Endothelial cell of umbilical vein (primary cell): ENCODE measurements at regions not wholly inside any gene's neighbourhood (a gene's known extent, or its start where the extent isn't known, plus 50 kb on each side); places are given as distances from the start of the nearest gene placed in this dataset.

Experiments
- BruUV-seq: library from RNA; stranded (reverse); fragments of 400-500 nt; replicated peaks from 2 replicates; lab custom pipeline; 2021; lab: Mats Ljungman, UMichigan
- CTCF ChIA-PET: fragments of 300-600, 350-600 bp; sonication (Branson Sonifier 250); formaldehyde crosslinking; loops from one replicate; lab custom pipeline; 2021; ENCODE audit warnings: antibody characterized with exemption, inconsistent platforms; lab: Charles Lee
- POLR2A ChIA-PET: fragments of 300-600, 350-600 bp; sonication (Branson Sonifier 250); formaldehyde crosslinking; loops from one replicate; lab custom pipeline; 2021; ENCODE audit warnings: antibody characterized with exemption, inconsistent platforms; lab: Charles Lee
- DNase-seq: peaks from one replicate; pipeline ENCODE4 v3.0.0-alpha.2; 2011; ENCODE audit warnings: low read depth, low spot score
- FAIRE-seq: peaks from 2 replicates; lab custom pipeline; 2011; peaks lifted over from hg19 to GRCh38; lab: Jason Lieb, UNC
- H2AFZ ChIP-seq: 2 replicates; pipeline ENCODE4 v1.6.0; 2012; ENCODE audit warnings: low read depth, low read length, control low read depth, inconsistent platforms
- H3K27ac ChIP-seq: 2 replicates; pipeline ENCODE4 v1.5.1; 2011; ENCODE audit warnings: low read depth, mild to moderate bottlenecking, control low read depth, low read length, moderate library complexity; ENCODE audit not compliant: insufficient read depth
- H3K27me3 ChIP-seq, 2 experiments: 2 replicates each; pipeline versions ENCODE4 v1.6.0 to v1.6.1; 2011; ENCODE audit warnings: low read length in 2 of 2, mixed read lengths in 1 of 2; ENCODE audit not compliant: control insufficient read depth in 2 of 2, insufficient read depth in 2 of 2
- H3K36me3 ChIP-seq, 2 experiments: 2 replicates in 1 of 2; 3 replicates in 1 of 2; pipeline ENCODE4 v1.5.1; 2011; ENCODE audit warnings: low read length in 2 of 2, mild to moderate bottlenecking in 1 of 2, moderate library complexity in 1 of 2; ENCODE audit not compliant: control insufficient read depth in 2 of 2, insufficient read depth in 2 of 2; ENCODE audit errors: extremely low read depth in 1 of 2
- H3K4me1 ChIP-seq: 3 replicates; pipeline ENCODE4 v1.5.1; 2011; ENCODE audit warnings: mild to moderate bottlenecking, low read length; ENCODE audit not compliant: control insufficient read depth, insufficient read depth; ENCODE audit errors: extremely low read depth
- H3K4me2 ChIP-seq: 2 replicates; pipeline ENCODE4 v1.6.1; 2011; ENCODE audit warnings: low read length, control low read depth, mixed read lengths; ENCODE audit not compliant: insufficient read depth
- H3K4me3 ChIP-seq, 3 experiments: fragments of 200-600 bp in 1 of 3; sonication (generic), shearing (Covaris generic) in 1 of 3; replicated peaks in 1 of 3; 2 replicates each; pipeline ENCODE4 v1.5.1; 2011 to 2016; ENCODE audit warnings: control low read depth in 3 of 3, low read length in 3 of 3, mild to moderate bottlenecking in 2 of 3, inconsistent platforms in 1 of 3, low read depth in 1 of 3, moderate library complexity in 1 of 3; ENCODE audit not compliant: insufficient read depth in 1 of 3
- H3K79me2 ChIP-seq: 2 replicates; pipeline ENCODE4 v1.6.0; 2012; ENCODE audit warnings: low read length, inconsistent platforms; ENCODE audit not compliant: control insufficient read depth, insufficient read depth
- H3K9ac ChIP-seq: replicated peaks from 2 replicates; pipeline ENCODE3; 2011; ENCODE audit warnings: low read length, control low read depth; ENCODE audit not compliant: insufficient read depth; ENCODE audit errors: extremely low read depth
- H3K9me1 ChIP-seq: replicated peaks from 3 replicates; pipeline ENCODE4 v1.6.0; 2011; ENCODE audit warnings: mild to moderate bottlenecking, low read length; ENCODE audit not compliant: control insufficient read depth, insufficient read depth; ENCODE audit errors: extremely low read depth
- H3K9me3 ChIP-seq: replicated peaks from 2 replicates; pipeline ENCODE4 v1.5.1; 2012; ENCODE audit warnings: low read length, inconsistent platforms; ENCODE audit not compliant: control insufficient read depth, insufficient read depth
- H4K20me1 ChIP-seq: replicated peaks from 2 replicates; pipeline ENCODE3; 2011; ENCODE audit warnings: mild to moderate bottlenecking, low read length; ENCODE audit not compliant: control insufficient read depth, insufficient read depth; ENCODE audit errors: extremely low read depth
- EZH2 ChIP-seq: IDR thresholded peaks from 2 replicates; pipeline ENCODE4 v1.6.1; 2012; ENCODE audit warnings: borderline replicate concordance, low read depth, mild to moderate bottlenecking, moderate library complexity, low read length, inconsistent platforms; ENCODE audit not compliant: severe bottlenecking
- FOS ChIP-seq: IDR thresholded peaks from 2 replicates; pipeline ENCODE4 v1.6.1; 2011; ENCODE audit warnings: mild to moderate bottlenecking, low read length, moderate library complexity, borderline replicate concordance; ENCODE audit not compliant: insufficient read depth
- GATA2 ChIP-seq: IDR thresholded peaks from 2 replicates; pipeline ENCODE4 v1.7.0; 2011; ENCODE audit warnings: low read depth, mild to moderate bottlenecking, moderate library complexity, mixed read lengths, low read length; ENCODE audit not compliant: insufficient read length, insufficient read depth
- JUN ChIP-seq: IDR thresholded peaks from 2 replicates; pipeline ENCODE4 v1.6.1; 2011; ENCODE audit warnings: borderline replicate concordance, low read depth; ENCODE audit not compliant: insufficient read length, insufficient read depth
- MYC ChIP-seq: IDR thresholded peaks from one replicate; pipeline ENCODE4 v1.6.1; 2011; ENCODE audit warnings: mild to moderate bottlenecking, low read depth, low read length
- POLR2A ChIP-seq: IDR thresholded peaks from 2 replicates; pipeline ENCODE4 v1.6.1; 2012; ENCODE audit warnings: low read depth, mild to moderate bottlenecking, control low read depth, low read length
- POLR2AphosphoS5 ChIP-seq: IDR thresholded peaks from 2 replicates; pipeline ENCODE4 v1.6.1; 2012; ENCODE audit warnings: low read depth, mild to moderate bottlenecking, control low read depth, low read length, moderate library complexity; ENCODE audit not compliant: insufficient read depth
- dilution Hi-C: fragments of 300-500 bp; cut with MboI; formaldehyde crosslinking; loops from one replicate; pipeline ENCODE4 v1.15.0; 2019; ENCODE audit warnings: low sequenced_read_pairs; ENCODE audit not compliant: extremely low pct_ligation_motif_present
- intact Hi-C: fragments of 100-400 bp; cut with micrococcal nuclease; formaldehyde crosslinking; loops from one replicate; pipeline ENCODE4 v1.10.0; 2022
- TF ChIP-seq, protein P1 (sequence below), 2 donors: IDR thresholded peaks; 1 replicate in 1 of 2; 2 replicates in 1 of 2; pipeline ENCODE4 v1.5.1; 2011; ENCODE audit warnings: low read length in 2 of 2, mild to moderate bottlenecking in 2 of 2, moderate library complexity in 2 of 2, control low read depth in 1 of 2, inconsistent platforms in 1 of 2, low read depth in 1 of 2; ENCODE audit not compliant: insufficient read depth in 1 of 2; ENCODE audit errors: extremely low read depth in 1 of 2
- TF ChIP-seq, protein P2 (sequence below): IDR thresholded peaks from 2 replicates; pipeline ENCODE4 v1.6.1; 2011; ENCODE audit not compliant: insufficient read depth, insufficient read length

- BruUV-seq = no TSS peak
- Histone ChIP-seq H3K4me3 (no peak overlapping the region), H3K9ac (no peak overlapping the region), H3K27me3 (no peaks in the 10 kb centered on the region), H3K4me1 (peaks cover 3% of the 10 kb centered on the region), H3K9me1 (no peaks in the 10 kb centered on the region), H3K9me3 (no peaks in the 10 kb centered on the region), H2AFZ (no peak overlapping the region), H3K36me3 (no peaks in the 10 kb centered on the region), H3K27ac (no peak overlapping the region), H3K79me2 (no peaks in the 10 kb centered on the region), H3K4me2 (no peak overlapping the region), H4K20me1 (no peaks in the 10 kb centered on the region)
- DNase-seq = no peak
- no peak for FAIRE-seq
- POLR2A ChIA-PET = no interaction called here
- CTCF ChIA-PET = no interaction called here
- TF ChIP-seq, protein P1, sequence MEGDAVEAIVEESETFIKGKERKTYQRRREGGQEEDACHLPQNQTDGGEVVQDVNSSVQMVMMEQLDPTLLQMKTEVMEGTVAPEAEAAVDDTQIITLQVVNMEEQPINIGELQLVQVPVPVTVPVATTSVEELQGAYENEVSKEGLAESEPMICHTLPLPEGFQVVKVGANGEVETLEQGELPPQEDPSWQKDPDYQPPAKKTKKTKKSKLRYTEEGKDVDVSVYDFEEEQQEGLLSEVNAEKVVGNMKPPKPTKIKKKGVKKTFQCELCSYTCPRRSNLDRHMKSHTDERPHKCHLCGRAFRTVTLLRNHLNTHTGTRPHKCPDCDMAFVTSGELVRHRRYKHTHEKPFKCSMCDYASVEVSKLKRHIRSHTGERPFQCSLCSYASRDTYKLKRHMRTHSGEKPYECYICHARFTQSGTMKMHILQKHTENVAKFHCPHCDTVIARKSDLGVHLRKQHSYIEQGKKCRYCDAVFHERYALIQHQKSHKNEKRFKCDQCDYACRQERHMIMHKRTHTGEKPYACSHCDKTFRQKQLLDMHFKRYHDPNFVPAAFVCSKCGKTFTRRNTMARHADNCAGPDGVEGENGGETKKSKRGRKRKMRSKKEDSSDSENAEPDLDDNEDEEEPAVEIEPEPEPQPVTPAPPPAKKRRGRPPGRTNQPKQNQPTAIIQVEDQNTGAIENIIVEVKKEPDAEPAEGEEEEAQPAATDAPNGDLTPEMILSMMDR (IDR thresholded peaks at IDR 0.05; ENCODE audit: extremely low read depth in 1 of 2, insufficient read depth in 1 of 2, low read depth in 1 of 2, low read length in 2 of 2) = no peak
- TF ChIP-seq POLR2AphosphoS5 = no peak
- TF ChIP-seq FOS = no peak
- TF ChIP-seq GATA2 = no peak
- TF ChIP-seq POLR2A = no peak
- TF ChIP-seq MYC = no peak
- TF ChIP-seq, protein P2, sequence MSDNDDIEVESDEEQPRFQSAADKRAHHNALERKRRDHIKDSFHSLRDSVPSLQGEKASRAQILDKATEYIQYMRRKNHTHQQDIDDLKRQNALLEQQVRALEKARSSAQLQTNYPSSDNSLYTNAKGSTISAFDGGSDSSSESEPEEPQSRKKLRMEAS = no peak
- TF ChIP-seq JUN = no peak
- TF ChIP-seq EZH2 = no peak
- intact Hi-C loops = no loop called here
- dilution Hi-C loops = no loop called here
Observed at GRCh38 chr7:50864694-50865093, 82.0 kb upstream of the GRB10 start.
